Activated naive CD4-positive, alpha-beta T cell treated with anti-CD3 and anti-CD28 coated beads for 36 hours (primary cell): ENCODE measurements at regions not wholly inside any gene's neighbourhood (a gene's known extent, or its start where the extent isn't known, plus 50 kb on each side); places are given as distances from the start of the nearest gene placed in this dataset.
"Not testable (repeated sequence)": the region's sequence is repeated elsewhere in the genome, so short reads cannot be mapped to it uniquely, and the experiment has no call there.

Experiments used
- CTCF ChIA-PET: fragments of 350-600 bp; sonication (Branson Sonifier 250); formaldehyde crosslinking; loops from one replicate; lab custom pipeline; 2021; ENCODE audit warnings: antibody characterized with exemption; lab: Charles Lee
- DNase-seq: peaks from one replicate; pipeline ENCODE4 v3.0.0-alpha.2; 2020
- H3K27ac Mint-ChIP-seq: one replicate; pipeline ENCODE4 v1.8.0; 2021; ENCODE audit warnings: mild to moderate bottlenecking, mixed read lengths
- H3K27me3 Mint-ChIP-seq: one replicate; pipeline ENCODE4 v1.8.0; 2021; ENCODE audit warnings: low read depth, mixed read lengths
- H3K36me3 Mint-ChIP-seq: one replicate; pipeline ENCODE4 v1.8.0; 2021; ENCODE audit warnings: low read depth, mixed read lengths
- H3K4me1 Mint-ChIP-seq: one replicate; pipeline ENCODE4 v1.8.0; 2021; ENCODE audit warnings: low read depth, mixed read lengths
- H3K4me3 Mint-ChIP-seq: one replicate; pipeline ENCODE4 v1.8.0; 2021; ENCODE audit warnings: mild to moderate bottlenecking, moderate library complexity, mixed read lengths
- H3K9me3 Mint-ChIP-seq: one replicate; pipeline ENCODE4 v1.8.0; 2021; ENCODE audit warnings: mixed read lengths
- intact Hi-C: fragments of 100-400 bp; cut with micrococcal nuclease; formaldehyde crosslinking; loops from one replicate; pipeline ENCODE4 v1.15.1; 2023

- H3K27me3 Mint-ChIP-seq, H3K9me3 Mint-ChIP-seq, CTCF ChIA-PET, DNase-seq, H3K4me1 Mint-ChIP-seq, H3K27ac Mint-ChIP-seq, H3K4me3 Mint-ChIP-seq, intact Hi-C loops, H3K36me3 Mint-ChIP-seq: not testable (repeated sequence)
Observed at GRCh38 chr16:21372862-21373261, 94.8 kb upstream of the CRYM start.

- H3K36me3 Mint-ChIP-seq, H3K27me3 Mint-ChIP-seq, H3K9me3 Mint-ChIP-seq, H3K4me3 Mint-ChIP-seq, DNase-seq, H3K27ac Mint-ChIP-seq, H3K4me1 Mint-ChIP-seq, intact Hi-C loops: not testable (repeated sequence)
- CTCF ChIA-PET, result interaction anchor here (0.5 kb wide), 1 partner anchor 211 kb away, joined by 3 read pairs; no protein-coding TSS in a partner anchor
Observed at GRCh38 chr16:21372162-21372835, 94.2 kb upstream of the CRYM start.

- CTCF ChIA-PET, H3K27ac Mint-ChIP-seq, H3K4me3 Mint-ChIP-seq, intact Hi-C loops, DNase-seq, H3K27me3 Mint-ChIP-seq, H3K36me3 Mint-ChIP-seq, H3K9me3 Mint-ChIP-seq, H3K4me1 Mint-ChIP-seq: not testable (repeated sequence)
Observed at GRCh38 chr16:21370791-21371190, 92.7 kb upstream of the CRYM start.

- H3K27ac Mint-ChIP-seq, H3K9me3 Mint-ChIP-seq, intact Hi-C loops, H3K4me1 Mint-ChIP-seq, H3K36me3 Mint-ChIP-seq, H3K27me3 Mint-ChIP-seq, DNase-seq, H3K4me3 Mint-ChIP-seq, CTCF ChIA-PET: not testable (repeated sequence)
Observed at GRCh38 chr16:21368973-21369942, 91.2 kb upstream of the CRYM start.

GRCh38 chr16:21367733-21368421, 89.8 kb upstream of the CRYM start:
- H3K9me3 Mint-ChIP-seq, H3K4me1 Mint-ChIP-seq, H3K27me3 Mint-ChIP-seq, CTCF ChIA-PET, H3K27ac Mint-ChIP-seq, H3K36me3 Mint-ChIP-seq, H3K4me3 Mint-ChIP-seq, DNase-seq, intact Hi-C loops: not testable (repeated sequence)

- CTCF ChIA-PET, H3K9me3 Mint-ChIP-seq, intact Hi-C loops, H3K36me3 Mint-ChIP-seq, H3K4me1 Mint-ChIP-seq, H3K4me3 Mint-ChIP-seq, H3K27ac Mint-ChIP-seq, H3K27me3 Mint-ChIP-seq: not testable (repeated sequence)
- peak; percentile 13 for DNase-seq
Observed at GRCh38 chr16:21366998-21367397, 88.9 kb upstream of the CRYM start.

- not testable (repeated sequence) for DNase-seq, H3K9me3 Mint-ChIP-seq, H3K27ac Mint-ChIP-seq
Observed at GRCh38 chr16:21365541-21365940, 87.5 kb upstream of the CRYM start.

GRCh38 chr16:21363550-21364223, 85.6 kb upstream of the CRYM start:
- DNase-seq, H3K4me3 Mint-ChIP-seq, intact Hi-C loops, CTCF ChIA-PET, H3K36me3 Mint-ChIP-seq, H3K4me1 Mint-ChIP-seq, H3K27ac Mint-ChIP-seq, H3K9me3 Mint-ChIP-seq: not testable (repeated sequence)
- H3K27me3 Mint-ChIP-seq, result peaks cover 11% of the 10 kb centered on the region

More at GRCh38 chr16:21365541-21365940, 87.5 kb upstream of the CRYM start:
- H3K36me3 Mint-ChIP-seq, CTCF ChIA-PET, H3K4me1 Mint-ChIP-seq, H3K4me3 Mint-ChIP-seq, intact Hi-C loops, H3K27me3 Mint-ChIP-seq: not testable (repeated sequence)

- H3K4me1 Mint-ChIP-seq, CTCF ChIA-PET, H3K9me3 Mint-ChIP-seq, H3K4me3 Mint-ChIP-seq, H3K27ac Mint-ChIP-seq, DNase-seq, H3K36me3 Mint-ChIP-seq, intact Hi-C loops: not testable (repeated sequence)
- H3K27me3 Mint-ChIP-seq, result peaks cover 11% of the 10 kb centered on the region
Observed at GRCh38 chr16:21361612-21362227, 83.6 kb upstream of the CRYM start.

GRCh38 chr16:21361045-21361444, 83.0 kb upstream of the CRYM start:
- intact Hi-C loops, CTCF ChIA-PET, H3K4me3 Mint-ChIP-seq, H3K27ac Mint-ChIP-seq, H3K4me1 Mint-ChIP-seq, H3K36me3 Mint-ChIP-seq, DNase-seq, H3K9me3 Mint-ChIP-seq: not testable (repeated sequence)
- H3K27me3 Mint-ChIP-seq, result peaks cover 12% of the 10 kb centered on the region

GRCh38 chr16:21359513-21359912, 81.4 kb upstream of the CRYM start:
- CTCF ChIA-PET, H3K4me3 Mint-ChIP-seq, DNase-seq, intact Hi-C loops, H3K9me3 Mint-ChIP-seq, H3K36me3 Mint-ChIP-seq, H3K27ac Mint-ChIP-seq, H3K4me1 Mint-ChIP-seq: not testable (repeated sequence)
- peaks cover 17% of the 10 kb centered on the region for H3K27me3 Mint-ChIP-seq
